HG03521 (cell line): ENCODE measurements at regions not wholly inside any gene's neighbourhood (a gene's known extent, or its start where the extent isn't known, plus 50 kb on each side); places are given as distances from the start of the nearest gene placed in this dataset.
"Not testable (repeated sequence)": the region's sequence is repeated elsewhere in the genome, so short reads cannot be mapped to it uniquely, and the experiment has no call there.

Experiments
- ATAC-seq: cut with Tn5 transposase; IDR thresholded peaks from one replicate; pipeline ENCODE4 v1.9.1; 2021; ENCODE audit warnings: mild to moderate bottlenecking, moderate library complexity; ENCODE audit not compliant: unreplicated experiment

DNA sequence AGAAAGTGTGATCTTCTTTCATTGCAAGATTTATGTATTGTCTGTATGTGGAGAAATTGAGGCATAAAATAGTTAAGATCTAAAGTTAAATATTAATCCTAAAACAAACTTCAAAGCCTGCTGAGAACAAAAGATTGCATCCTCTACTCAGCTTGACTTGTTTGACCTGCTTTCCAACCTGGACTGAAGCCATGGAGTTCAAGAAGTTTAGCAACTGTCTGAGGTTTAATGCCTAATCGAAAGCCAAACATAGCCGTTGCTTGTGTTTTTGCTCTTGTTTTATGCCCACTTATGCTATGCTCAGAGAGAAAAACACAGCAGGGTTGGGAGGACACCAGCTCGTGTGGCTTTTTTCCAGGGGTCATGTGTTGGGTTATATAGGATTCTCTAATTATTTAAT, 135.6 kb downstream of the NUFIP1 start:
- no peak for ATAC-seq

DNA sequence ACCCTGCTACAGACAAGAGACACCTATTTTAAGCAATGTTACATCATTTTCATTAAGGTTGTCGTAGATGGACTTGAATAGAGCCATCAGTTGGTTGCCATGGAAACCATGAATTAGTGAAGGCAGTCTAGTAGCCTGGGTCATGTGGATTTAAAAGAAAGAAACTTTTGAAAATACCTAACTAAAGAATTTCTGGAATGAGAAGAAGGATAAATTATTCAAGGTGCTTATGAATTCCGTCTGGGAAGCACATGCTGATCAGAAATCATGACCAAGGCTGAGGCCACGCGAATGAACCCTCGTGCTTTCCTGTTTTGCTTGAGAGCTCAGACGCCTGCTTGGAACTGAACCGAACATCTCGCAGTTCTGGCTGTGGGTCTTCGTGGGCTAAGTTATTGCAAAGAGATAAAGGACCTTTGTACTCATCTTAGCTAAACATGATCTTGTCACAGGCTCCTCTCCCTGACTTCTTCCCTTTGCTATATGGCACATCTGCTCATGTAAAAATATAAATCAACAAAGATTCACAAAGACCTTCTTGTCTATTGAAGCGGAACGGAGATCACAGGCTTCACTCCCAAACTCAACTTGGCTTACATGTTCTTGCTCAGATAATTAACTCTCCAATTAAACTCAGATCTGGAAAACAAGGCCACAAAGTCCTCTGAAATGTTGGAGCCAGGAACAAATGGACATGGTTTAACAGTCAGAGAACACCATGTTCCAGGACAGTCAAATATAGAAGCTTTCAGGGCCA, 140.2 kb downstream of the NUFIP1 start:
- no peak for ATAC-seq

DNA sequence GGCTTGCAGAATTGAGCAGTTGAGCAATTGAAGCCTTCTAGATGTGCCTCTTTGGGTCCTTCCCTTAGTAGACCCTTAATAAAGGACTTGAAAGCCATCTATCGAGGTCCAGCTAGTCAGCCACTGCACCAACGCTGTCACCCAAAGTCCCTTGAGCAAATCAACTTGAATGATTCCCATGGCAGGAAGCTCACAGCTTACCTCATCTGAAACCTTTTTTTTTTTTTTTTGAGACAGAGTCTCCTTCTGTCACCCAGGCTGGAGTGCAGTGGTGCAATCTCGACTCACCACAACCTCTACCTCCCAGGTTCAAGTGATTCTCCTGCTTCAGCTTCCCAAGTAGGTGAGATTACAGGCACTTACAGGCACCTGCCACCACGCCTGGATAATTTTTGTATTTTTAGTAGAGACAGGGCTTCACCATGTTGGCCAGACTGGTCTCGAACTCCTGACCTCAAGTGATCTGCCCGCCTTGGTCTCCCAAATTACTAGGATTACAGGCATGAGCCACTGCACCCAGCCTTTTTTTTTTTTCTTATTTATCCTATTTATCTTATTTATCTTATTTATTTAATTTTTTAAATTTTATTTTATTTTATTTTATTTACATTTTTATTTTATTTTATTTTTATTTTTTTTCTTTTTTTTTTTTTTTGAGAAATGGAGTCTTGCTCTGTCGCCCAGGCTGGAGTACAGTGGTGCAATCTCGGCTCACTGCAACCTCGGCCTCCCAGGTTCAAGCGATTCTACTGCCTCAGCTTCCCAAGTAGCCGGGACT, 143.8 kb downstream of the NUFIP1 start:
- ATAC-seq, result not testable (repeated sequence)

DNA sequence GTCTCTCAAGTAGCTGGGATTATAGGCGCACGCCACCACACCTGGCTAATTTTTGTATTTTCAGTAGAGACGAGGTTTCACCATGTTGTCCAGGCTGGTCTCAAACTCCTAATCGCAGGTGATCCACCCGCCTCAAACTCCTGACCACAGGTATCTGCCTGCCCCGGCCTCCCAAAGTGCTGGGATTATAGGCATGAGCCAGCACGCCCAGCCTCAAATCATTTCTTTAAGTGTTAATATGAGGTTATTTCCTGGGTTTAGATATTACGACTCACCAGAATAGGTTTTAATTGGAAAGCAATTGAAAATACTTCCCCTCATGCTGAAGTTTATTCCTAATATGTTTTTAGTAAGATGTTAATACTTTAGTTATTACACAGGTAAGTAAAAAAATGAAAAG, 144.5 kb downstream of the NUFIP1 start:
- ATAC-seq, result no peak

DNA sequence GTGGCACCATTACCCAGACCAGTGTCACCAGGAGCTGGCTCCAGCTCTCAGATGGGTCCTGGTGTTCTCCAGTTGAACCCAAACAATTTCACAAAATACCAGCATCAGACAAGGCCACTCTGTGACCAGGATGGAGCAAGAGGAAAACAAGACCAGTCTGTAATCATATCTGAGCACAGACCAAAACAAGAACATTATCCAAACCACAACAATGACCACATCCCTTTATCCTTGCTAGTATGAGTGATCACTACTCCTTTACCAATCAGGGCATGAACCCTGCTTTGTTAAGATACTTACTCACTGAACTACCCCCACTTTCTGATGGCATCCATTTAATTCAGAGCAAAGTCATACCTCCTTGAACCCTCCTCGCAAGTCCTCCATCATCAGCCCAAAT, 145.9 kb downstream of the NUFIP1 start:
- ATAC-seq, result no peak

DNA sequence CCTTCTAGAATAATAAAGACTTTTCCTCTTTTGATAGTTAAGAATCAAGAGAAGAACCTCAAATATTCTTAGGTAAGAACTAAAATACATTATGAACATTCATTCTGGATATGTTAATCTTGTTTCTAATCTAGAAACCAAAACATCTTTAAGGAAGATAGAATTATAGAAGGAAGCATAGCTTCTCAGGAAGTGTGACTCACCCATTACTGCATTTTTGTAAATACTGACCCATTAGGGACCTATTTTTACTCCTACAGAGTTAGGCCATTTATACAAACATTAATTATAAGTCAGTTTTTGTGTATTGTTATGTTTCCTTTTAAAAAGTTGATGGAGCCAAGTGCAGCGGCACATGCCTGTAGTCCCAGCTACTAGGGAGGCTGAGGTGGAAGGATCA, 147.1 kb downstream of the NUFIP1 start:
- no peak for ATAC-seq

DNA sequence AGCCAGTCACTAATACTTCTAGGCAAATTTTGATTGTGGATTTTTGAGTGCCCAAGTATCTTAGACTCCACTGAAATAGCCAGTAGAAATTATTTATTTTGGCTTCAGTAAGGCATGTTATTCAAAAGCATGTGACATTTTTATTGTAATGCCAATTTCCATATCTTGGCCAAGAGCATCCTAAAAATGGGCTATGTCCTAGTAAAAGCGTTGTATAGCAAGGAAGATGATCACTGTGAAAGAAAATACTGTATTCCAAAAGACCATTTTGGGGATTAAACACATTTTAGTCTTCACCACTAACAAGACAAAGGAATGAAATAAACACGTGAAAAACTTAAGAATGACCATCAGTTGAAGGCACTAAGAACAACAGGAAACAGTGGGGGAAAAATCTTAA, 149.1 kb downstream of the NUFIP1 start:
- no peak for ATAC-seq

DNA sequence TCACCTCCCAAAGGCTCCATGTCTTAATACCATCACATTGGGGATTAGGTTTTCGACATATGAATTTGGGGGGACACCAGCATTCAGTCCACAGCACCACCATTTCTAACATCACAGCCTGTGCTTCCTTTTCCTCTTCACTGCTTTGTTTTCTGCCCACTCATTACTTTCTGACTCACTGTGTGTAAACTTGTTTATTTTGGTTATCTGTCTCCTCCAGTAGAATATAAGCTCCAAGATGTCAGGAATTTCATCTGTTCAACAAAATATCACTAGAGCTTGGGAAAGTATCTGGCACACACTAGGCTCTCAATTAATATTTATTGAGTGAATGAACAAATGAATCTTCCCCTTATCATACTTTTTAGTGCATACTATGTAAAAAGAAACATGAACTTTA, 152.0 kb downstream of the NUFIP1 start:
- ATAC-seq, result no peak

DNA sequence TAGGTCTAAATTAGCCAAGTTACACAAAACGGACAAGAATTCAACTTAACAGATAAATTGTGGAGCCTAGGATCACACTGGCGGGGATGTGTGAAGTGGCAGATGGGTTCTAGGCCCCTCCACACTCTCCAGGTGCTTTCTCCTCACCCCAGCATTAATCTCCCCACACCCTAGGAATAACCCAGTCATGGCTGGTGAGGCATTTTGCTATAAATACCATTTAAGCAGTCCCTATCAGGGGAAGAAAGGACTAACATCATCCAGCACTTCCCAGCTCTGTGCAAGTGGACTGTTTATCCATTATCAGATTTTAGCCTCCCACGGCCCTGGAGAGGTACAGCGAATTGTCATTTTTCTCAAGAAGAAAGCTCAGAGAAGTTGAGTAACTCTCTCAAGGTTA, 154.9 kb downstream of the NUFIP1 start:
- ATAC-seq, result no peak

DNA sequence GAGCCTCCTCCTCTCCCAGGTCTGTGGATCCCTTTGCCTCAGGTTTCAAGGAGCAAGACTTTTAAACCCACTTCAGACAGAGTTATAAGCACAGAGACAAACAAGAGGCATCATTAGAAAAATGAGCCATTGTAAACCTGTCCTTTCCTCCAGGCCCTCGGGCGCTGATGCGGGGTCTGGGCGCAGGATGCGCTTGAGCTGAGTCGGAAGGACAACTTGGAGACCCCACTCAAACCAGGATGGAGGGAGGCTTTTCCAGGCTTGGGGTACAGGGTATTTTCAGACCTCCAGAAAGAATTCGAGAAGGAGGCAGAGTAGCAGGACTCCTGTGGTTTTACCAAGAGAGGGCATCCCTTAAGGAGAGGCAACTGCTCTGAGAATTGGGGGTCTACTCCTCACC, 155.6 kb downstream of the NUFIP1 start:
- no peak for ATAC-seq

DNA sequence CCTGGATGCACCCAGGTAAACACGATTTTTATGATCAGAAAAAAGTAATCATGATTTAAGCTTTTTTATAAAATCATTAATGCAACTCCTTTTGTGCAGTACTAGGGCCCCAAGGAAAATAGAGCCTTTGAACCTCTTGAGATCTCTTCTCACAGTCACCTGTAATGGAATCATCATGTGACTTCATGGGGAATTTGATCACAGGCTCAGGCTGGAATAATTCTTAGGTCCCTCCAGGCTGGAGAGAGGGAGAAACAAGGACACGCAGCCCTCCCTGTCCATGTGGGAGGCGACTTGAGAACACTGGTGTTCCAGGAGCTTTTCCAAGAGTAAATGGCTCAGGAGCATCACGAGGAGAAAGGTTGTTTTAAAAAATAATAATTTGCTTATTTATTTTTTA, 156.1 kb downstream of the NUFIP1 start:
- ATAC-seq, result no peak

DNA sequence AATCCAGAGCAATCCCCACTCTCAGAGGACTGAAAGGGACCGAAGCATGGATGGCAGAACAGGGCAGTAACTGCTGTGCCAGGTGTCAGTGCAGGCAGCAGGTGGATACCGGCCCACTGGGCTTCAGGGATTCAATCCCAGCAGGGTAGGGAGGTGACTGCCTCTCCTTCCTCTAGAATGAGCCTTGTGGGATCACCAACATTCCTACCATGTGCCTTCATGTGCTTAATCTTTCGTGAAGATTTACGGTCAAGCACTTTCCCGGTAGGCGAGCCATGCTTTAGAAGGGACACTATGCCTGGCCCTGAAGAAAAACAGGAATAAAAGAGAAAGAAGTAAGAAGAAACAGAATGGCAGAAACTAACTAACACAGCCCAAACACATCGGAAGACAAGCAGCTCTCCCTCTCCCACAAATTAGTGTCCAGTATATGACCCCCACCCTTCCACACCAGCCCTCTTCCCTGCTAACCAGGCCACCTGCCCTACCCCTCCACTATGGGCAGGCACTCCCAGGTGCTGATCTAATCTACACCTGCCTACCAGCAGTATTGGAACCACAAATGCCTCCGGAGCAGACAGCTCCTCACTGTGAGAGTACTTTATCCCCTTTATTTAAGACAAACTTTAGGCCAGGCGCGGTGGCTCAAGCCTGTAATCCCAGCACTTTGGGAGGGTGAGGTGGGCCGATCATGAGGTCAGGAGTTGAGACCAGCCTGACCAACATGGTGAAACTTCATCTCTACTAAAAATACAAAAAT, 162.5 kb downstream of the NUFIP1 start:
- ATAC-seq, result no peak

DNA sequence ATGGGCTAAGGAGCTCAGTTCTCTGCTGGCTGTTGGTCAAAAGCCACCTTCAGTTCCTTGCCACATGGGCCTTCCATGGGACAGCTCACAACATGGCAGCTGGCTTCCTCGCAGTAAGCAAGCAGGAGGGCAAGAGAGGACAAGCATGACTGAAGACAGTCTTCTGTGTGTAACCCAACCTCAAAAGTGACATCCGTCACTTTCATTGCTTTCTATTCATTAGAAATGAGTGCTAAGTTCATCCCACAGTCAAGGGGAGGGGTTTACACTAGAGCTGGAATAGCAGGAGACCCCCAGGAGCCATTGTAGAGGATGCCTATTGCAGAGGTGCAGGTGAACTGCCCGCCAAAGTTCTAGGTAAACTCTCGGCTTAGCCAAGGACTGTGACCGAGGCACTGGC, 163.3 kb downstream of the NUFIP1 start:
- ATAC-seq, result no peak

DNA sequence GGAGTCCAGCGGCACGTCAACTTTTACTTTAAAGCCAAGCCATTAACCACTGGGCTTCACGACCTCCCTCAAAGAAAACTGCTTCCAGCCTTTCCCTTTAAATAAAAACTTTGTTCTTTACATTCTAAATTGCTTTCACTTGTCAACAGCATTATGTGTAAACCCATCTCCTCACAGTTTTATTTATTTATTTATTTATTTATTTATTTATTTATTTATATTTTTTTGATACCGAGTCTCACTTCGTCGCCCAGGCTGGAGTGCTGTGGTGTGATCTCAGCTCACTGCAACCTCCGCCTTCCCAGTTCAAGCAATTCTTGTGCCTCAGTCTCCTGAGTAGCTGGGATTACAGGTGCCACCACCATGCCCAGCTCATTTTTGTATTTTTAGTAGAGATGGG, 165.7 kb downstream of the NUFIP1 start:
- ATAC-seq, result not testable (repeated sequence)

DNA sequence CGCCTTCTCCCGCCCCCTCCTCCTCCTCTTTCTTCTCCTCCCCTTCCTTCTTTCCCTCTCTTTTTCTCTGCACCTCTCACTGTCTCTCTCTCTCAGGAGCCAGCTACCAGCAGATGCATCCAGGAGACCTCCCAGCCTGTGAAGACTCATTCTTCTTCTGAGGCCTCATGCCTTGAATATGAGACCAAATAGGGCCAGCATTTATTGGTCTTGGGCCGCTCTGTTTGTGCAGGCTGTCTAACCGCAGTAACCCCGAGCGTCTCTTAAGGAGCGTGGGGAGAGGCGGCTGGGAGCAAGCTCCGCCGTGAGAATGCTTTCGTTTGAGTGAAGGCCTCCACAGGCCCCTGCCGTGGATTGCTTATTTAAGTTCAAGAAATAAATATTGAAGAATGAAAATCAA, 167.0 kb downstream of the NUFIP1 start:
- ATAC-seq, result no peak

DNA sequence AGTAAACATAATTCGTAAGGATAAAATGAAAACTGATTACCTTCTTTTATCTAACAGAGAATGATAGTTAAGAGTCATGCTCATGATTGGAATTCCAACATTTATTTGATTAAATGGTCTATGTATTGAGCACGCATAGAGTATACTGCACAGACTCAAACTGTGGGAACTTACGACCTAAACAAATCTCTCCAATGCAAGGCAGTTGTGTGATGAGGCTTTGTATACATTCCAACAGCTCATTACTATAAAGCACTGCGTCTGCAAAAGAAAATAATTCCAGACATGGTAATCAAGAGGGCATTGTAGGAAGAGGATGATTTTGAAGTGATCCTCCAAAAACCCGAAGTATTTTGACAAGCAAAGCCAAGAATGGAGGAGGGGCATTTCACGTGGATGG, 169.5 kb downstream of the NUFIP1 start:
- no peak for ATAC-seq

DNA sequence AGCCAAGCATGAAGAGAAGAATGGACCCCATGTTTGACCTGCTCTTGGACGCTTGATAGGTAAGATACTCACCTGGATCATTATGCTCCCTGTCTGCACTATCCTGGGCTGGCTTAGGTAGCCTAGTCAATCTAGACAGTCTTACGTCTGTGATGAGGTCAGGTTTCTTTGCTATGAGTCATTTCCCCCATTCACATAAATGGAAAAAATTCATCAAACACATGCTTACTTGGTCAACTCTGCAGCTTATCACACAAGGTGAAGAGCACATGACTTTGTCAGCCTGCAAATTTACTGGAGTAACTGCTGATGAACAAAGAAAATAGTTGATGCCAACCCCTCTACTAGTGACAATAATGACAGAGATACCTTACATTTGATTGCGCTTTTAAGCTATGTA, 170.0 kb downstream of the NUFIP1 start:
- ATAC-seq, result no peak

DNA sequence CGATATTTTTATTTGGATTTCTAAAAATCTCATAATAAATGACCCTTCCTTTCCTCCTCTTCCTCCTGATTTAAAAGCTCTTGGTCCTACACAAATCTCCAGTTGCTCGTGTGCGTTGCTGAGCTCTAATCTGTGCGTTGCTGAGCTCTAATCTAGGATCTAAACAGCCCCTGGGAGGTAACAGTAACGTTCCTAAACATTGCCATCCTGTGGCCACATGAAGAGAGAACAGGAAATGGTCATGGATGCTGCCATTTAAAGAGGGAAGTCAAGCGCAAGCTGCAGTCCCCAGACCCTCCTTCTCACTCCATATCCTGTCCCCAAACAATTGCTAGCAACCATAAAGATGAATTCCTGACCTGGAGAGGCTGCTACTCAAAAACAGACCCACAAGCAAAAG, 170.8 kb downstream of the NUFIP1 start:
- no peak for ATAC-seq

DNA sequence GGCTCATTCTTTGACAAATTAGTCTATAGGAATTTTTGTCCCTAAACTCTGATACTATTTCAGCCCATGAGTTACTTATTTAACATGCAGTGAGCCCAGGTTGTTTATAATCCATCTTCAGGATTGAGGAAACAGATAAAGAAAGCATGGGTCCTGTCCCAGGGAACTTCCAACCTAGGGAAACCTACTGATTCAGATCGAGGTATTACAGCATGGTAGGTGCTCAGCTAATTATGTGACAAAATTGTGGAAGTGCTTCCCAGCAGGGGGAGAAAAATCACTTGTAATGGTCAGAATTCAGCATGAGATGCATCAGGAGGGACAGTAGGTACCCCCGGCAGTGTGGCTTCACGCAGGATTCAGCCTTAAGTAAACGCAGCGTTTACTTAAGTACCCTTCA, 171.3 kb downstream of the NUFIP1 start:
- ATAC-seq, result no peak

DNA sequence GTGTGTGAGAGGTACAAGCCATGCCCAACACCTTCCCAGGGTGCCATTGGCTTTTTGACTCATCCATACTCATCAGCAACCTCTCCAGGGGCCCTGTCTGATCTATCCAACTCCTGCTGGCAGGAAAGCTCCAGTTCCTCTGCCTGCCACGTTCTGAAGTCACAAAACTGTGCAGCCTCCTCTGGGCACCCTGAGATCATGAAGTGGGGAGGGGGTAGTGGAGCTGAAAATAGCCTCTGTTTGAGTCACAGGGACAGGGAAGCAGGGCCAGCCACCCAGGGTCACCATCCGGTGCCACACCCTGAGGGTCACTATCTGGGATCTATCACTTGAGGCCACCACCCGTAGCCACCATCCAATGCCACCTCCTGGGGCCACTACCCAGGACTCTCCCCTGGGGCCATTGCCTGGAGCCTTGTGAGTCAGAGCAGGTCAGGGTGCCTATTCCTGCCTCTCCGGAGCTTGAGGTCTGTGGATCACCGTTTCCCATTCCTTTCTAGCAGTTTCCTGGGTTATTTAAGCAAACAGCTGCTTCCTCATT, 172.1 kb downstream of the NUFIP1 start:
- no peak for ATAC-seq

DNA sequence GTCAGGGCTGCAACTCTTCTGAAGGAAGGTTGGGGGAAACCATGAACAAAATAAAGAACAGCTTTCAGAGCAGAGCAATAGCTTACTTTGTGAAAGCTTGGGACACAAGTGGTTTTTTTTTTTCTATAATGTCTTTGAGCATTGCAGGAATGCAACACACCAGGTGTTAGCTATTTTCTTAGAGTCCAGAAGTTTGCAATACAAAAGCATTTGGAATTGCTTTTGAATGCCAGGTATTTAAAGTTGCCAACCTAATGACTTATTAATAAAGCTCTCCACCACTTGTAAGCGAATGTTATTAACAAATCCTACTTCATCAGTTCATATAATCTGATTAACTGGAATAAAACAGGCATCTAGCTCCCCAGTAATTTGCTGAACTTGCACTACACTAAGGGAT, 172.6 kb downstream of the NUFIP1 start:
- ATAC-seq, result no peak

DNA sequence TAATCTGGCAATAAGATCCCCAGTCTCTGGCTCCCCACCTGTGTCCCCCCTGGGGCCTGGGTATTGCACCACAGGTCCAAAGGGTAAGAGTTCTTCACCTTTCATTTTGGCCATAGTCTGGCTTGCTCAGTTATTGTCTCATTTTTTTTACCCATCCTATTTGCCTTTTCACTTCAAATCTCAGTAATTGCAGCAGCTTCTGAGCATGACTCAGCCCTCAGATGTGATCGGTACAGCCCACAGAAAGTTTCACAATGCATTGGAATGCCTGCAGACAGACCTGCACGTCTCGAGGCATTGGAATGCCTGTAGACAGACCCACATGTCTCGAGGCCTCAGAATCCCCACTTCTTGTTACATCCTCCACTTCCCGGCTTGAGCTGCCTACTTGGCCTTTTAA, 173.6 kb downstream of the NUFIP1 start:
- no peak for ATAC-seq
